Panc1 (cell line): ENCODE measurements at regions not wholly inside any gene's neighbourhood (a gene's known extent, or its start where the extent isn't known, plus 50 kb on each side); places are given as distances from the start of the nearest gene placed in this dataset.

Source experiments
- POLR2AphosphoS5 ChIP-seq: IDR thresholded peaks from 2 replicates; pipeline ENCODE4 v1.6.1; 2012; ENCODE audit warnings: mild to moderate bottlenecking, low read depth, low read length, moderate library complexity
- TF ChIP-seq, protein P1 (sequence below): fragments of 450-650 bp; IDR thresholded peaks from 2 replicates; pipeline ENCODE4 v1.5.1; 2017; ENCODE audit warnings: mild to moderate bottlenecking
- TF ChIP-seq, protein P2 (sequence below), 2 experiments: IDR thresholded peaks; 2 replicates each; pipeline ENCODE4 v1.6.1; 2011 to 2012; ENCODE audit warnings: low read depth in 2 of 2, control low read depth in 1 of 2, low read length in 1 of 2, mild to moderate bottlenecking in 1 of 2, moderate library complexity in 1 of 2; ENCODE audit not compliant: insufficient read depth in 1 of 2

DNA sequence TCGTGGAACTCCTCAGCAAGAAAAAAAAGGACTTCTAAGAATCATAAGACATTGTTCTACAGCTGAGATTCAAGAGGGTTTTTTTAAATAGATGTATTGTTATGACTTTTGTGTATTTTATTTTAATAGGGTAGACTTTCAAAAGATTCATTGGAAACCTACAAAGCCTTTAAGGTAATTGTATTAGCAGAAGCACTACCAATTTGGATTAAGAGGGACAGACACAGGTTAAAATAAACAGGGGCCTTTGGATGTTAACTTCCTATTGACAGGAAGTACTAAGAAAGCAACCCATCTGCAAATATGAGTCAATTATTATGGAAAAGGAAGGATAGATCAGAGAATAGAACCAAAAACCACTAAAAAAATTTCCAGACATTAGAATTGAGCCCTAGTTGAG is 153.5 kb downstream of the HDGFL1 start:
- TF ChIP-seq, protein P1, sequence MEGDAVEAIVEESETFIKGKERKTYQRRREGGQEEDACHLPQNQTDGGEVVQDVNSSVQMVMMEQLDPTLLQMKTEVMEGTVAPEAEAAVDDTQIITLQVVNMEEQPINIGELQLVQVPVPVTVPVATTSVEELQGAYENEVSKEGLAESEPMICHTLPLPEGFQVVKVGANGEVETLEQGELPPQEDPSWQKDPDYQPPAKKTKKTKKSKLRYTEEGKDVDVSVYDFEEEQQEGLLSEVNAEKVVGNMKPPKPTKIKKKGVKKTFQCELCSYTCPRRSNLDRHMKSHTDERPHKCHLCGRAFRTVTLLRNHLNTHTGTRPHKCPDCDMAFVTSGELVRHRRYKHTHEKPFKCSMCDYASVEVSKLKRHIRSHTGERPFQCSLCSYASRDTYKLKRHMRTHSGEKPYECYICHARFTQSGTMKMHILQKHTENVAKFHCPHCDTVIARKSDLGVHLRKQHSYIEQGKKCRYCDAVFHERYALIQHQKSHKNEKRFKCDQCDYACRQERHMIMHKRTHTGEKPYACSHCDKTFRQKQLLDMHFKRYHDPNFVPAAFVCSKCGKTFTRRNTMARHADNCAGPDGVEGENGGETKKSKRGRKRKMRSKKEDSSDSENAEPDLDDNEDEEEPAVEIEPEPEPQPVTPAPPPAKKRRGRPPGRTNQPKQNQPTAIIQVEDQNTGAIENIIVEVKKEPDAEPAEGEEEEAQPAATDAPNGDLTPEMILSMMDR, result no peak
- TF ChIP-seq, protein P2, sequence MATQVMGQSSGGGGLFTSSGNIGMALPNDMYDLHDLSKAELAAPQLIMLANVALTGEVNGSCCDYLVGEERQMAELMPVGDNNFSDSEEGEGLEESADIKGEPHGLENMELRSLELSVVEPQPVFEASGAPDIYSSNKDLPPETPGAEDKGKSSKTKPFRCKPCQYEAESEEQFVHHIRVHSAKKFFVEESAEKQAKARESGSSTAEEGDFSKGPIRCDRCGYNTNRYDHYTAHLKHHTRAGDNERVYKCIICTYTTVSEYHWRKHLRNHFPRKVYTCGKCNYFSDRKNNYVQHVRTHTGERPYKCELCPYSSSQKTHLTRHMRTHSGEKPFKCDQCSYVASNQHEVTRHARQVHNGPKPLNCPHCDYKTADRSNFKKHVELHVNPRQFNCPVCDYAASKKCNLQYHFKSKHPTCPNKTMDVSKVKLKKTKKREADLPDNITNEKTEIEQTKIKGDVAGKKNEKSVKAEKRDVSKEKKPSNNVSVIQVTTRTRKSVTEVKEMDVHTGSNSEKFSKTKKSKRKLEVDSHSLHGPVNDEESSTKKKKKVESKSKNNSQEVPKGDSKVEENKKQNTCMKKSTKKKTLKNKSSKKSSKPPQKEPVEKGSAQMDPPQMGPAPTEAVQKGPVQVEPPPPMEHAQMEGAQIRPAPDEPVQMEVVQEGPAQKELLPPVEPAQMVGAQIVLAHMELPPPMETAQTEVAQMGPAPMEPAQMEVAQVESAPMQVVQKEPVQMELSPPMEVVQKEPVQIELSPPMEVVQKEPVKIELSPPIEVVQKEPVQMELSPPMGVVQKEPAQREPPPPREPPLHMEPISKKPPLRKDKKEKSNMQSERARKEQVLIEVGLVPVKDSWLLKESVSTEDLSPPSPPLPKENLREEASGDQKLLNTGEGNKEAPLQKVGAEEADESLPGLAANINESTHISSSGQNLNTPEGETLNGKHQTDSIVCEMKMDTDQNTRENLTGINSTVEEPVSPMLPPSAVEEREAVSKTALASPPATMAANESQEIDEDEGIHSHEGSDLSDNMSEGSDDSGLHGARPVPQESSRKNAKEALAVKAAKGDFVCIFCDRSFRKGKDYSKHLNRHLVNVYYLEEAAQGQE (IDR thresholded peaks at IDR 0.05; ENCODE audit: insufficient read depth in 1 of 2, low read depth in 2 of 2, low read length in 1 of 2), result no peak
- no peak for TF ChIP-seq POLR2AphosphoS5
